ENCODE measurements at regions not wholly inside any gene's neighbourhood (a gene's known extent, or its start where the extent isn't known, plus 50 kb on each side); places are given as distances from the start of the nearest gene placed in this dataset.
"Not testable (repeated sequence)": the region's sequence is repeated elsewhere in the genome, so short reads cannot be mapped to it uniquely, and the experiment has no call there.

DNA sequence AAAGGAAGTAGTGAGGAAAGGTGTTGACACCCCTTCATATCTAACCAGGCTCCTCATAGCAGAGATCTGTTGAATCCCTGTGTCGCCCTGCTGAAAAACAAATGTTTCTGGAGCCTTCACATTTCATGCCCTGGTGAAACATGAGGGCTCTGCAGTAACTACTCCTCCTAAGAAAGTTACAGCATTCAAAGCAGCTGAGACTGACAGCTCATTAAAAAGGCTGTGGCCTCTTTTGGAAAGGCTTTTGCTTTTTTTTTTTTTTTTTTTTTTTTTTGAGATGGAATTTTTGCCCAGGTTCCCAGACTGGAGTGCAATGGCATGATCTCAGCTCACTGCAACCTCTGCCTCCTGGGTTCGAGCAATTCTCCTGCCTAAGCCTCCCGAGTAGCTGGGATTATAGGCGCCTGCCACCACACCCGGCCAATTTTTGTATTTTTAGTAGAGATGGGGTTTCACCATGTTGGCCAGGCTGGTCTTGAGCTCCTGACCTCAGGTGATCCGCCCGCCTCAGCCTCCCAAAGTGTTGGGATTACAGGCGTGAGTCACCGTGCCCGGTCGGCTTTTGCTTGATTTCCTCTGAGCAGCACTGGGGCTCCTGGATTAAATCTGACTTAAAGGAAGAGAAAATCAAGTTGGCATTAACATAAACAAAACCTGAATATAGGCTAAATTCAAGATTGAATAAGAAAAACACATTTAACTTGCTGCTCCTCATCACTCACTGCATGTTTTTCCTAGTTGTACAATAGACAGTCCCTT, 112.9 kb downstream of the PCSK1 start:
- DNase-seq, result not testable (repeated sequence)

DNA sequence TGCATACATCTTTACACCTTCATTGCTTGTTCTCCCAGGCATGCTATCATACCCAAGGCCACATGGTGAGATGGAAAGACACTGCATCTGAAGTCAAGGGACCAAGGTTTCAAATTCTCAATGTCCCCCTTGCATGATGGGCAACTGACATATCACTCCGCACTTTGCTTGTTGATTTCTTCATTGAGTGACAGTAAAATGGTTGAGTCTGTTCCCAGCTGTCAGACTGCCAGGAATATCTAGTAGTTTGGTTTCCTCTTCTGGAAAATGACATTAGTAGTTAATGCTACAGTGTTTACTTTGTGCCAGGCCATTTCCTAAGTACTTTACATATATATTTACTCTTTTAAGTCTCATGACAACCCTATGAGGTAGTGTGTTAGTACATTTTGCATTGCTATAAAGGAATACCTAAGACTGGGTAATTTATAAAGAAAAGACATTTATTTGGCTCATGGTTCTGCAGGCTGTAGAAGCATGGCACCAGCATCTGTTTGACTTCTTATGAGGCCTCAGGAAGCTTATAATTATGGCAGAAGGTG, 114.4 kb downstream of the PCSK1 start:
- DNase-seq, result no peak

DNA sequence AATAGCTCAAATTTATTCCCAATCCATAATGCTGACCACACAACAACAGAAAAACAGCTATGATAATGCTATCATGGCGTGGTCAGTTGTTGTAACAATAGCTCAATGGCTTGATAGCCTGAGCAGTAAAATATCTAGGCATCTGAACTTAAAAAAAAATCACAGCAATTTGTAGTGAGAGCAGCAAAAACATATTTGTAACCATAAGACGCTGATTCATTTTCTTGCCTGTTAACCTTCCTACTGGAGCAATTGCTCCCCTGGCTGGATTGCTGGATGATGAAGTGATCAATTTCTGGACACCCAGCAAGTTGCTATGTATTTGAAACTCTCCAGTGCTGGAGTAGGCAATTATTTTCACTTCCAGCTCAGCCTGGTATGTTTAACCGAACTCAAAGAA, 115.1 kb downstream of the PCSK1 start:
- no peak for DNase-seq

DNA sequence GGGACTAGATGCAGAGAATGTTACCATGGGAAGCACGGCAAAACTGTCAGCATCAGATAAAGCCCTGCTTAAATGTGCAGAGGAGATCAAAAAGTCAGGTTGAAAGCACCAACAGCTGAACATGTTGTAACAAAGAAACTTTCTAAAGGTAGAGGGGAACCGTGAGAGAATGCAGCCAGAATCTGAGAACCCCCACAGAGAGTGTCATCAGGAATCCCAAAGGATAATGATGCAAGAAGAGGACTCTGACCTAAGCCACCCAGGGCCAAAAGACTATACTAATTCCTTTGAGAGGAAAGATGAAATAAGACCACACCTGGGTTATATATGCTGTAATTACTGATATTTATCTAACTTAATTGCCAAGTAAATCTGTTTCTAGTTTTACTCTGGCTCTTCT, 116.6 kb downstream of the PCSK1 start:
- DNase-seq, result no peak

- no peak for DNase-seq
Measured at GRCh38 chr5:96316017-96316416, 117.0 kb downstream of the PCSK1 start.

DNA sequence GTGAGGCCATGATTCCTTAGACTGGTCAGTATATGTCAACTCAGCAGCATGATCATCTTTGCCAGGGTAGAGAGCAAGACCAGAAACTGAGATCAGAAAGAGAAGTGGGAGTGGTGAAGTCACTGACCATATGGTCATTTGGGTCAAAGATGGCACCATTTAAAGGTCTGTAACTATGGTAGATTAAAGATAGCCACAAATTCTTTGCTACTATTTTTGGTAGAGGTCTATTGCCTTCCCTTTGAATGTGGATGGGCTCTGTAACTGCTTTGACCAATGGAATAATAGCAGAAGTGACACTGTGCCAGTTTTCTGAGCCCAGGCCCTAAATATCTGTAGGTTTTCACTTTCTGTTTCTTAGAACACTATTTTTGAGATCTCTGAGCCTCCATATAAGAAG, 117.6 kb downstream of the PCSK1 start:
- no peak for DNase-seq

- DNase-seq, result no peak
Measured at GRCh38 chr5:96312383-96312782, 120.7 kb downstream of the PCSK1 start.

DNA sequence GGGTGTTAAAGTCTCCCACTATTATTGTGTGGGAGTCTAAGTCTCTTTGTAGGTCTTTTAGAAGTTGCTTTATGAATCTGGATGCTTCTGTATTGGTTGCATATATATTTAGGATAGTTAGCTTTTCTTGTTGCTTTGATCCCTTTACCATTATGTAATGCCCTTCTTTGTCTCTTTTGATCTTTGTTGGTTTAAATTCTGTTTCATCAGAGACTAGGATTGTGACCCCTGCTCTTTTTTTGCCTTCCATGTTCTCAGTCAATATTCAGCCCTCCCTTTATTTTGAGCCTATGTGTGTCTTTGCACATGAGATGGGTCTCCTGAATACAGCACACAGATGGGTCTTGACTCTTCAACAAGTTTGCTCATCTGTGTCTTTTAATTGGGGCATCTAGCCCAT, 126.0 kb downstream of the PCSK1 start:
- DNase-seq, result not testable (repeated sequence)

DNA sequence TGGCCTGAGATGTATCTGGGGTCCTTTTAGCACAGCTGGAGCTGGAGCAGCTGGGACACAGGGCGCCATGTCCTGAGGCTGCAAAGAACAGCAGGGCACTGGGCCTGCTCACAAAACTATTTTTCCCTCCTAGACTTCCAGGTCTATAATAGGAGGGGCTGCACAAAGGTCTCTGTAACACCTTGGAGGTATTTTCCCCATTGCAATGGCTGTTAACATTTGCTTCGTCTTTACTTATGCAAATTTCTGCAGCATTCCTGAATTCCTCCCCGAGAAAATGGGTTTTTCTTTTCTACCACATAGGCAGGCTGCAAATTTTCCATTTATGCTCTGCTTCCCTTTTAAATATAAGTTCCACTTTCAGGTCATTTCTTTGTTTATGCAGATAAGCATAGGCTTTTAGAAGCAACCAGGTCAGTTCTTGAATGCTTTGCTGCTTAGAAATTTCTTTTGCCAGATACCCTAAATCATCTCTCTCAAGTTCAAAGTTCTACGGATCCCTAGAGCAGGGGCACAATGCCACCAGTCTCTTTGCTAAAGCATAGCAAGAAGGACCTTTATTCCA, 130.8 kb downstream of the PCSK1 start:
- no peak for DNase-seq

- no peak for DNase-seq
Measured at GRCh38 chr5:96300976-96301375, 132.1 kb downstream of the PCSK1 start.

GRCh38 chr5:96297867-96298266, 135.2 kb downstream of the PCSK1 start:
- DNase-seq, result no peak

DNA sequence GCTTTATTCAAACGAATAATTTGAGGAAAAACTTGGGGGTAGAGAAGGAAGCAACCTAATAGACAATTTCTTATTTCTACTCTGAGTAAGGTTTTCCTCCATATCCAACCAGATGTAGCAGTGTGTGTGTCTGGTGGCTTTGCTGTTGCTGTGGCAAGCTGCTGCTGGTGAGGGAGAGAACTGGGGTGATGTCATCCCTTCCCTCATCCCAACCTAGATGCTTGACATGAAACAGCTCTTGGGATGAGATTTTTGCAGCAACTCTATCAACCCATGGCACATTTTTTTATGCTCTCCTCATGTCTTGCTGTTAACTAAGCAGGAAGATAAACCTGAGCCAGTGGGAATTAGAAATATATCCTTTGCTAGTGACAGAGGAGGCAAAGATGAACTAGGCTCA, 135.8 kb downstream of the PCSK1 start:
- no peak for DNase-seq

- DNase-seq, result no peak
Measured at GRCh38 chr5:96294884-96295202, 138.2 kb downstream of the PCSK1 start.

- no peak for DNase-seq
Measured at GRCh38 chr5:96293966-96294883, 138.8 kb downstream of the PCSK1 start.

GRCh38 chr5:96292582-96293247, 140.3 kb downstream of the PCSK1 start:
- no peak for DNase-seq

DNA sequence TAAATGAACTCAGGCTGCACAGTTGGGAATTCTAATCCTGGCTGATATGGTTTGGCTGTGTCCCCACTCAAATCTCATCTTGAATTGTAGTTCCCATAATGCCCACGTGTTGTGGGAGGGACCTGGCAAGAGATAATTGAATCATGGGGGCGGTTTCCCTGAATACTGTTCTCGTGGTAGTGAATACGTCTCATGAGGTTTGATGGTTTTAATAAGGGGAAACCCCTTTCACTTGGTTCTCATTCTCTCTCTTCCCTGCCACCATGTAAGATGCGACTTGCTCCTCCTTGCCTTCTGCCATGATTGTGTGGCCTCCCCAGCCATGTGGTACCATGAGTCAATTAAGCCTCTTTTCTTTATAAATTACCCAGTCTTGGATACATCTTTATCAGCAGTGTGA, 143.8 kb downstream of the PCSK1 start:
- not testable (repeated sequence) for DNase-seq

GRCh38 chr5:96288845-96289185, 144.2 kb downstream of the PCSK1 start:
- DNase-seq, result no peak

DNA sequence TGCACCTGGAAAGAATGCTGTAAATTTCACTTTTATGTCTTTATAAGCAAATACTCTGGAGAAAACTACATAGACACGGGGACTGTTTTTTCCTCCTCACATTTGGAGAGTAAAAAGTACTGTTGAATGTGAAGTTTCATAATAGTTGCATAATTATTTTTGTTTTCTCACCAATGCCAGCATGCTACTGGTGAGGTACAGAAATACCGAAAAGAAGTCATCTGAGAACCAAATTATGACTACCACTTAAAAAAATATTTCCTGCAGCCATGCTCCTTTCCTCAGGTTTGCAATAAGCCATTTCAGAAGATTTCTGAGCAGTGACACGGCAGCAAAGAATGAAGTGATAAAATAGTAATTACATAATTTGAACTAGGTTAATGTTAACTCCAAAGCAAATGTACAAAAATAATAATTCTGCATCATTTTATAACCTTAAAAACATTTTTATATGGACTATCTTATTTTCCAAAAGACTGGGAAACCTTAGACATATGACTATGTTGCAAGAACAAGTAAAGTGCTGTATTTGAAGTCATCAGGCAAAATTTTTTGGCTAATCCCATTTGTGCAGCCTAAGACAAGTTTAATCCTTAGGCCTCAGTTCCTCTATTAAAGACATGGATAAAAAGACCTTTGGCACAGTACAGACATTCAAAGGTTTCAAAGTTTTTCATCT, 144.7 kb downstream of the PCSK1 start:
- no peak for DNase-seq

DNA sequence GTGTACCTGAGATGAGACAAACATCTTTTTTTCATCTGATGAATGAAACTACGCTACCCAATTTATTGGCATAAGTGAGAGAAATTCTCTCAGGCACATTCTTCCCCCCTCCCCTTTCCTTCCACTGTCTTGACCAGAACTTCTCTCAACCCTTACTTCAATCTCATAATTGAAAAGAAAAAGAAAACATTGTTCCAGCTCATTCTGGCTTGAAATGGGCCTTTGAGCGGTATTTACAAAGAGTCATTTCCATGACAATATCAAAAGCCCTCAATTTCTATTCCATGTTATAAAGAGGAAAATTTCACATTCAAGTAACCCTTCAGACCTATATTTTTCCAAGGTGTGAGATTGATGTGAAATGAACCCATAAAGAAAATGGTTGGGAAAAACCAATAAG, 145.9 kb downstream of the PCSK1 start:
- no peak for DNase-seq

- DNase-seq, result no peak
Measured at GRCh38 chr5:96285823-96286222, 147.2 kb downstream of the PCSK1 start.

DNA sequence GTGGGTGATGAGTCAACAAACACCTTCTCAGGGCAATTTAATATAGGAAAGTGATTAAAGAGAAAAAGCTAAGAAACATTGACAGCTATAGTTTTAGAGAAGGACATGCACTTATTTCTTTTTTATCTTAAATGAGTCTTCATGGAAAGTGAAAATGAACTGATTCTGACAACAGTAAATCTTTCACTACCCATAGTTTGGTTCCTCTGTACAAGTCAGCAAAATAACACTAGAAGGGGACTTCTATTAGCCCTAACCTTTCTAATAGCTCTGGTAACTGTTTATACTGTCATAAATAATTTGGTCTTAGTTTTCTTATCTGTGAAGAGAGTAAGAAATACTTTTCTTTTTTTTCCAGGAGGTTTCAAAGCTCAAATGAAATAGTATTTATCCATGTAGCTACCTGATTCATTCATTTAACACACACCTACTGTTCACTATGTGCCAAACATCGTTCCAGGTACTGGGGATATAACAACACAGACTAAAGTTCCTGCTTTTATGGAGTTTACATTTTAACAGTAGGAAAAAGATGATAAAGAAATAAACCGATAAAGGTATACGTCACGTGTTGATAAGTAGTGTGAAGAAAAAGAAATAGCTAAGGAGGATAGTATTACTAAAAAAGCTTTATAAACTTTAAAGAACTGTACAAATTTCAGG, 148.2 kb downstream of the PCSK1 start:
- no peak for DNase-seq

DNA sequence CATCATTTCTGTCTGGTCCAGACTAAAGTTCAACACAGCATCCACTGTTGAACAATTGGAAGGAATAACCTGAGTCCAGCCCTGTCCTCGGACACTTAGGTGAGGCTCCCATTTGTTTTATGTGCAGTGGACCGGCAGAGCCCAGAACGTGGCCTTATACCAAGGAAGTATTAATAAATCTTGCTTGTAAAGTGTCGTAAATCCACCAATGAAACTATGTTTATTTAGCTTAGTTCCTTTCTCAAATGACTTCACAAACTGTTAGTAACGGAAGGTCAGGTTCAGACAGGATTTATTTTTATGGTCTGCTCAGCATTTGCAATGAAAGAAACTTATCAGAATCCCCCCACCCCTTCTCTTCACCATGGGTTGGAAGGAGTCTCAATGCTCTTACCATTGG, 149.5 kb downstream of the PCSK1 start:
- no peak for DNase-seq
